IPS-15b (cell line): ENCODE measurements at regions not wholly inside any gene's neighbourhood (a gene's known extent, or its start where the extent isn't known, plus 50 kb on each side); places are given as distances from the start of the nearest gene placed in this dataset.

Source experiments
- H3K27me3 ChIP-seq: one replicate; pipeline ENCODE4 v1.6.1; 2013; ENCODE audit warnings: low read length; ENCODE audit not compliant: control insufficient read depth, insufficient read depth
- H3K36me3 ChIP-seq: one replicate; pipeline ENCODE4 v1.6.1; 2013; ENCODE audit warnings: low read length; ENCODE audit not compliant: control insufficient read depth, insufficient read depth
- H3K4me1 ChIP-seq: one replicate; pipeline ENCODE4 v1.6.1; 2013; ENCODE audit warnings: mild to moderate bottlenecking, low read length; ENCODE audit not compliant: control insufficient read depth, insufficient read depth
- H3K4me3 ChIP-seq: one replicate; pipeline ENCODE4 v1.5.1; 2013; ENCODE audit warnings: low read depth, low read length
- H3K9ac ChIP-seq: one replicate; pipeline ENCODE4 v1.6.1; 2013; ENCODE audit warnings: low read depth, mild to moderate bottlenecking, low read length
- H3K9me3 ChIP-seq: one replicate; pipeline ENCODE4 v1.6.1; 2013; ENCODE audit warnings: mild to moderate bottlenecking, low read length; ENCODE audit not compliant: control insufficient read depth, insufficient read depth

DNA sequence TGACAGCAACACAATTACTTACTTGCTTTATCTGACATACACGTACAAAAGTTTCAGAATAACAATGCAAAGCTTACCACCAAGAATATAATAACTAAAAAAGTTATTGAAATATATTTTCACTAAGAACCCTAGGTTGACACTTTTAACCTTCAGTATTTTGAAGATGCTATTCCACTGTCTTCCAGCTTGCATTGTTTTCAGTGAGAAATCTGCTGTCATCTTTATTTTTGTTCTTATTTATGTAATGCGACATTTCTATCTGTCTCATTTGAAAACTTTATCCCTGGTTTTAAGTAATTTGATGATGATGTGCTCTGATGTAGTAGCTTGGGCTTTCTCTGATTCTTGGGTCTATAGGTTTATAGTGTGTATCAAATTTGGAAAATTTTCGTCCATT is 165.0 kb upstream of the SMIM21 start:
- H3K4me3 ChIP-seq = no peak overlapping the region
- H3K36me3 ChIP-seq = no peaks in the 10 kb centered on the region
- no peaks in the 10 kb centered on the region for H3K27me3 ChIP-seq
- no peak overlapping the region for H3K9ac ChIP-seq
- no peaks in the 10 kb centered on the region for H3K9me3 ChIP-seq
- H3K4me1 ChIP-seq = no peaks in the 10 kb centered on the region

GRCh38 chr18:75588412-75588811 is 160.9 kb upstream of the SMIM21 start:
- Histone ChIP-seq H3K4me1 (no peaks in the 10 kb centered on the region), H3K9me3 (no peaks in the 10 kb centered on the region), H3K4me3 (no peak overlapping the region), H3K9ac (no peak overlapping the region), H3K36me3 (no peaks in the 10 kb centered on the region), H3K27me3 (no peaks in the 10 kb centered on the region)

- no peak overlapping the region for H3K4me3 ChIP-seq
- H3K27me3 ChIP-seq = no peaks in the 10 kb centered on the region
These were observed 159.6 kb upstream of the SMIM21 start for GRCh38 chr18:75587131-75587530.

DNA sequence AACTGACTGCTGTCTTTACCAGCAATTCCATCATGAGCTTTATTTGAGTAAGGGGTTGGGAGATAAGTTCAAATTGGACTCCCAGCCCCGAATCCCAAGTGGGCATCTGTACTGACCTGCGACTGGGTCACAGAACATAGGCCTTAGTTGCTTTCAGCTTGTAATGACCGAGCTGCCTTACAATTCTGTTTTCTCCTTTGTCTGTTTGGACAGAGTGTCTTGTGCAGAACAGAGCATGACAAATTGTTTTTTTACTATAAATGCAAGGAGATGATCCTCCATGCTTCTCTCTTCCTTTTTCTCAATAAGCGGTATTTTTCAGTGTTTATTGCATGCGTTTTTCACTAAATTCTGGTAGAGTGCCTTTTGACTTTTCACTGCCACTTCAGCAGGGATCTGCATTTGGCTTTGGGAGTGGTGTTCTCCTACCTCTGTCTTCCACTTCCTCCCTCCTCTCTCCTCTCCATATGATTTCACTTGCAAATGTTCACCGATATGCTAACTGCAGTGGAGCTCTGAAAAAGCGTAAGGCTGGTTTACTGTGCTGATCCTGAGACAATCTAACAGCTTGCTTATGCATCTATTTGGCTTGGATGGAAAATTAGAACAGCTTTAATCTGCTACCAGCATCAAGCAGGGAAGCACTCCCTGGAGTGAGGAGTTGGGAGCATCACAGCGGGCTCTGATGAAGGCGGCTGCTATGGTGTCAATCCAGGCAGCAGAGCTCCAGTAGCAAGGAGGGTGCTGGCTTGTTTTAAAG is 158.8 kb upstream of the SMIM21 start:
- Histone ChIP-seq H3K27me3 (no peaks in the 10 kb centered on the region), H3K36me3 (no peaks in the 10 kb centered on the region), H3K9ac (no peak overlapping the region), H3K9me3 (no peaks in the 10 kb centered on the region), H3K4me3 (no peak overlapping the region), H3K4me1 (no peaks in the 10 kb centered on the region)

More at GRCh38 chr18:75587131-75587530, 159.6 kb upstream of the SMIM21 start:
- H3K36me3 ChIP-seq = no peaks in the 10 kb centered on the region
- no peaks in the 10 kb centered on the region for H3K9me3 ChIP-seq
- H3K4me1 ChIP-seq = no peaks in the 10 kb centered on the region
- H3K9ac ChIP-seq = no peak overlapping the region

DNA sequence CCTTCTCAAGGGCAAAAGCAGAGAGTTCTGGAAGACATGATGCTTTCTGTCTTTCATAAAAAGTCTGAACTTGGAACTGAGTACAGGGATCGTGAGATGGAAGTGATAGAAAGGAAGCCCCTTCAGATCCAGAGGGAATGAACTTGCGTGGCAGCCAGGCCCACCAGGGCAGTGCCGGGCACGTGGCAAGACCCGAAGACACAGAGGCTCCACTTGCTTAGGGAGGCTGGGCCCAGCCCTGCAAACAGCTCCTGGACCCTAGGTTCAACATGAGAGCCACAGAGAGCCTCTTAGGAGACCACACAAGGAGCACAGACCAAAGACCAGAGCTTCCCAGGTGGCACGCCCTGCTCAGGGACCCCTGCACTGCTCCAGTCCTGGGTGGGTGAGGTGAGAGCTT is 155.4 kb upstream of the SMIM21 start:
- H3K9ac ChIP-seq = no peak overlapping the region
- no peak overlapping the region for H3K4me3 ChIP-seq
- H3K36me3 ChIP-seq = no peaks in the 10 kb centered on the region
- no peaks in the 10 kb centered on the region for H3K9me3 ChIP-seq
- no peaks in the 10 kb centered on the region for H3K27me3 ChIP-seq
- no peaks in the 10 kb centered on the region for H3K4me1 ChIP-seq

DNA sequence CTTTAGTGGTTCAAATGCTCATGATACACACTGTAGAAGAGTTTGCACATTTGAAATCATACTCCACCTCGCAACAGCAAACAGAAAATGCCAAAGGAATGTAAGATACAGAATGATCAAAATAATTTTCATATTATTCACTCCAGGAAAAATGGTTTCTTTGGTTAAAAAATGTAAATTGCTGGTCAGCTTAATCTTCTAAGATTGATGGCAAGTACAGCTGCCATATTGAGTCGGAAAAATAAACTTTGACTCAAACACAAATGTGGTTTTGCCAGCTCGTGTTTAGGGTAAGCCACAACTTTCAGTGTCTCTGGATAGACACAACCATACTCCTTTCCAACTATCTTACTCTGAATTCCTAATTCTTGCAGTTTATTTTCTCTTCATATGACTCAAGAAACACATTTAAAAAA is 154.9 kb upstream of the SMIM21 start:
- H3K9me3 ChIP-seq = no peaks in the 10 kb centered on the region
- H3K9ac ChIP-seq = no peak overlapping the region
- H3K4me3 ChIP-seq = no peak overlapping the region
- H3K36me3 ChIP-seq = no peaks in the 10 kb centered on the region
- H3K4me1 ChIP-seq = no peaks in the 10 kb centered on the region
- H3K27me3 ChIP-seq = no peaks in the 10 kb centered on the region

- Histone ChIP-seq H3K4me1 (no peaks in the 10 kb centered on the region), H3K4me3 (no peak overlapping the region), H3K9ac (no peak overlapping the region), H3K27me3 (no peaks in the 10 kb centered on the region), H3K9me3 (no peaks in the 10 kb centered on the region), H3K36me3 (no peaks in the 10 kb centered on the region)
These were observed 154.0 kb upstream of the SMIM21 start for GRCh38 chr18:75581336-75582131.

DNA sequence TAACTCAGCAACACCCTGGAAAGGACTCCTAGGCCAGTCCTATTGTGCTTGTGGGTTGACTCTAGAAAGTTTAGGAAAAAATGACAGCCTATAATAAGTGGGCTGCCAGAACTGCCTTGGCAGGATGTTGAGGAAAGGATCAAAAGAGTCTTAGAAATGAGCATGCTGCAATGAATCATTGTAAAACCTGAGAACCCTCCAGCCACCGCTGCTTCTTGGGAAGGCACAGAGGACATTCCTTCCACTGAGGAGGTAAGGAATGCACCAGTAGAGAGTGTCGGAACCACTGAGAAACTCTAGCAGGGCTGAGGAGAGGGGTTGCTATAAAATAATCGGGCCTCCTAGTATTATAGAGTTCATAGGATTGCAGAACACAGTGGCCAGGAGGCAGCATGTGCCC is 146.7 kb upstream of the SMIM21 start:
- Histone ChIP-seq H3K27me3 (no peaks in the 10 kb centered on the region), H3K36me3 (no peaks in the 10 kb centered on the region), H3K9me3 (no peaks in the 10 kb centered on the region), H3K4me3 (no peak overlapping the region), H3K4me1 (no peaks in the 10 kb centered on the region), H3K9ac (no peak overlapping the region)

DNA sequence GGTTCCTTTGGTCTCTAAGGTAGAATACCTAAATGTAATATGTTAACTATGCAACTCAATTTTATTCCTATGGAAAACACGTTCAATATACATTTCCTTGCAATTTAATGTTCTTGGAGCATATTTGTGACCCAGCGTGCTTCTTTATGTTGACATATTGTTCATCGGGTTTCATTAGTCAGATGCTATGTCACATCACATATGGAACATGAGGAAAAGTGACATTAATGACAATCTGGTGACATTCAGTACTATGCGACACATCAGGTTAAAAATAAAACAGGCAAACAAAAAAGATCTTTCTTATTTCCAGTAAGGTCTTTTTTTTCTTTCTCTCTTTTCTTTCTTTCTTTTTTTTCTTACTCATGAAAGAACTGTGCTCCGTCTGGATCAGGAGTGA is 135.6 kb upstream of the SMIM21 start:
- Histone ChIP-seq H3K27me3 (no peaks in the 10 kb centered on the region), H3K9ac (no peak overlapping the region), H3K36me3 (no peaks in the 10 kb centered on the region), H3K4me1 (no peaks in the 10 kb centered on the region), H3K4me3 (no peak overlapping the region), H3K9me3 (no peaks in the 10 kb centered on the region)

GRCh38 chr18:75562216-75562615 is 134.7 kb upstream of the SMIM21 start:
- no peak overlapping the region for H3K9ac ChIP-seq
- no peaks in the 10 kb centered on the region for H3K4me1 ChIP-seq
- H3K27me3 ChIP-seq = no peaks in the 10 kb centered on the region
- H3K4me3 ChIP-seq = no peak overlapping the region
- no peaks in the 10 kb centered on the region for H3K9me3 ChIP-seq
- H3K36me3 ChIP-seq = no peaks in the 10 kb centered on the region

DNA sequence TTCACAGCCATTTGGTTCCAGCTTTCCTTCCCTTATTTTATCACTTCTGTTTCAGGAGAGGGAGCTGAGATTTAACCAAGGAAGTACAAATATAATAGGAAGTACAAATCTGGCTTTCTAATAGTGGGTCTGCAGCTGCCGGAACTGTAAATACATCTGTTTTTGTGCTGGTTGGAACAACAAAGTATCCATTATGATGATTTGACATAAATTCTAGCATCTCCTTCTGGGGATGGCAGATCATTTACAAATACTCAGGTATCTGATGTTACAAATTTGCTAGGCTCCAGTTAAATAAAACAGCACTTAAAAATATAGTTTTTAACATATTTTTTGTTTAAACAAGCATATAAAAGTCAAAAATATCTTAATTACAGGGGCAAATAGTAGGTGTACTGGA is 131.3 kb upstream of the SMIM21 start:
- Histone ChIP-seq H3K27me3 (no peaks in the 10 kb centered on the region), H3K4me1 (peaks cover 5% of the 10 kb centered on the region), H3K36me3 (no peaks in the 10 kb centered on the region), H3K4me3 (no peak overlapping the region), H3K9ac (no peak overlapping the region), H3K9me3 (no peaks in the 10 kb centered on the region)

- Histone ChIP-seq H3K27me3 (no peaks in the 10 kb centered on the region), H3K4me3 (no peak overlapping the region), H3K36me3 (no peaks in the 10 kb centered on the region), H3K9me3 (no peaks in the 10 kb centered on the region), H3K4me1 (peaks cover 5% of the 10 kb centered on the region), H3K9ac (no peak overlapping the region)
These were observed 129.3 kb upstream of the SMIM21 start for GRCh38 chr18:75556841-75557240.
